MCF 10A (cell line): ENCODE measurements at regions not wholly inside any gene's neighbourhood (a gene's known extent, or its start where the extent isn't known, plus 50 kb on each side); places are given as distances from the start of the nearest gene placed in this dataset.

Experiments used
- BruUV-seq: library from RNA; stranded (reverse); fragments of 400-500 nt; replicated peaks from 2 replicates; lab custom pipeline; 2021; lab: Mats Ljungman, UMichigan
- CTCF ChIA-PET: fragments of 300-600 bp; sonication (Branson Sonifier 250); formaldehyde crosslinking; extraction: SDS; loops from one replicate; lab custom pipeline; 2021; ENCODE audit warnings: antibody characterized with exemption, inconsistent platforms; lab: Yijun Ruan, JAX
- POLR2A ChIA-PET: fragments of 300-600, 350-650 bp; sonication (Branson Sonifier 250); formaldehyde crosslinking; extraction: SDS; loops from one replicate; lab custom pipeline; 2020; ENCODE audit warnings: antibody characterized with exemption, inconsistent platforms; lab: Yijun Ruan, JAX
- DNase-seq: peaks from one replicate; pipeline ENCODE4 v3.0.0-alpha.2; 2018; ENCODE audit not compliant: unreplicated experiment
- H3K27ac Mint-ChIP-seq: one replicate; pipeline ENCODE4 v1.8.0; 2022; ENCODE audit warnings: mild to moderate bottlenecking, low read depth, mixed read lengths; ENCODE audit not compliant: unreplicated experiment
- H3K27me3 Mint-ChIP-seq: one replicate; pipeline ENCODE4 v1.8.0; 2022; ENCODE audit warnings: mixed read lengths; ENCODE audit not compliant: insufficient read depth, unreplicated experiment
- H3K36me3 Mint-ChIP-seq: one replicate; pipeline ENCODE4 v1.8.0; 2022; ENCODE audit warnings: mild to moderate bottlenecking, moderate library complexity, mixed read lengths; ENCODE audit not compliant: insufficient read depth, unreplicated experiment
- H3K4me1 Mint-ChIP-seq: one replicate; pipeline ENCODE4 v1.8.0; 2022; ENCODE audit warnings: mixed read lengths; ENCODE audit not compliant: insufficient read depth, unreplicated experiment
- H3K4me3 Mint-ChIP-seq: one replicate; pipeline ENCODE4 v1.8.0; 2022; ENCODE audit warnings: mild to moderate bottlenecking, moderate library complexity, mixed read lengths; ENCODE audit not compliant: unreplicated experiment
- H3K9me3 Mint-ChIP-seq: one replicate; pipeline ENCODE4 v1.8.0; 2022; ENCODE audit warnings: mixed read lengths; ENCODE audit not compliant: unreplicated experiment
- CTCF ChIP-seq: fragments of 200-600 bp; IDR thresholded peaks from one replicate; pipeline ENCODE4 v1.8.0; 2022; ENCODE audit warnings: antibody characterized with exemption, mild to moderate bottlenecking; ENCODE audit not compliant: unreplicated experiment
- intact Hi-C: fragments of 100-400 bp; cut with micrococcal nuclease; formaldehyde crosslinking; loops from 2 replicates; pipeline ENCODE4 v1.14.1; 2022

DNA sequence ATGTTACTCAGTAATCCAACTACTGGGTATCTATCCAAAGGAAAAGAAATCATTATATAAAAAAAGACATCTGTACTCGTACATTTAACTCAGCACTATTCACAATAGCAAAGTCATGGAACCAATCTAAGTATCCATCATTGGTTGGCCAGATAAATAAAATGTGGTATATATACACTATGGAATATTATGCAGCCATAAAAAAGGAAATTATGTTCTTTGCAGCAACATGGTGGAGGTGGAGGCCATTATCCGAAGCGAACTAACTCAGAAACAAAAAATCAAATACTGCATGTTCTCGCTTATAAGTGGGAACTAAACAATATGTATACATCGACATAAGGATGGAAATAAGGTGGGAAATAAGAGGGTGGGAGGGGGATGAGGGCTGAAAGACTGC is 56.2 kb upstream of the ANTXRL start:
- Mint-ChIP-seq H3K27me3 (peaks cover 22% of the 10 kb centered on the region), H3K4me3 (no peak overlapping the region), H3K27ac (no peak overlapping the region), H3K9me3 (no peaks in the 10 kb centered on the region), H3K36me3 (no peaks in the 10 kb centered on the region), H3K4me1 (no peaks in the 10 kb centered on the region)
- DNase-seq, result no peak
- CTCF ChIA-PET, result interaction anchor here (1.4 kb wide), 1 partner anchor 94 kb away, joined by 5 read pairs; no protein-coding TSS in a partner anchor
- no TSS peak for BruUV-seq
- no peak for TF ChIP-seq CTCF
- POLR2A ChIA-PET, result interaction anchor here (1.3 kb wide), 1 partner anchor 44 kb away, joined by 3 read pairs; no protein-coding TSS in a partner anchor
- intact Hi-C loops, result no loop called here

GRCh38 chr10:46231087-46231486 is 55.7 kb upstream of the ANTXRL start:
- no TSS peak for BruUV-seq
- intact Hi-C loops, result no loop called here
- ChIA-PET POLR2A (no interaction called here), CTCF (interaction anchor here (0.9 to 1.4 kb wide), 2 partner anchors 94 to 334 kb away, joined by 3 to 5 read pairs; no protein-coding TSS in a partner anchor)
- Mint-ChIP-seq H3K27me3 (peaks cover 25% of the 10 kb centered on the region), H3K9me3 (no peaks in the 10 kb centered on the region), H3K4me1 (no peaks in the 10 kb centered on the region), H3K27ac (no peak overlapping the region), H3K4me3 (no peak overlapping the region), H3K36me3 (no peaks in the 10 kb centered on the region)
- no peak for TF ChIP-seq CTCF
- no peak for DNase-seq

DNA sequence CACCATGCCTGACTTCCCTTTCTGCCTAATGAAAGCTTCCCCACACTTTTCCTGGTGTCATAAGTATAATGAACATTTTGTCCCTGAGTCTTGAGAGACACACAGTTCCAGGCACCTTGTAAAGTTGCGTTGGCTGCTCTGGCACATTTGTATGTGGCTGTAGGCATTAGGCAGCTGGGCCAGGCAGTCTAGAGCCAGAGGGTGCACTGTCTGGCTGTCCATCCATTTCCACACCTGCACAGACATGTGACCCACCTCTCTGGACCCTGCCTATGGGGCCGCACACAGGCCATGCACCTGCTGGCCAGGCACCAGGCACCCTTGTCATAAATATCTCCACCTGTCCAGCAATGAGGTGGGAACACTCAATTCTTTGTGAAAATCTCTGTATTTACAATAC is 54.7 kb upstream of the ANTXRL start:
- TF ChIP-seq CTCF, result no peak
- Mint-ChIP-seq H3K36me3 (no peaks in the 10 kb centered on the region), H3K9me3 (no peaks in the 10 kb centered on the region), H3K27ac (no peak overlapping the region), H3K27me3 (peaks cover 21% of the 10 kb centered on the region), H3K4me3 (no peak overlapping the region), H3K4me1 (no peaks in the 10 kb centered on the region)
- intact Hi-C loops, result no loop called here
- DNase-seq, result no peak
- ChIA-PET POLR2A (interaction anchor here (0.6 kb wide), 1 partner anchor 49 kb away, joined by 4 read pairs; no protein-coding TSS in a partner anchor), CTCF (interaction anchor here (1.1 to 1.4 kb wide), 2 partner anchors 22 to 93 kb away, joined by 5 to 6 read pairs; no protein-coding TSS in a partner anchor)
- no TSS peak for BruUV-seq

DNA sequence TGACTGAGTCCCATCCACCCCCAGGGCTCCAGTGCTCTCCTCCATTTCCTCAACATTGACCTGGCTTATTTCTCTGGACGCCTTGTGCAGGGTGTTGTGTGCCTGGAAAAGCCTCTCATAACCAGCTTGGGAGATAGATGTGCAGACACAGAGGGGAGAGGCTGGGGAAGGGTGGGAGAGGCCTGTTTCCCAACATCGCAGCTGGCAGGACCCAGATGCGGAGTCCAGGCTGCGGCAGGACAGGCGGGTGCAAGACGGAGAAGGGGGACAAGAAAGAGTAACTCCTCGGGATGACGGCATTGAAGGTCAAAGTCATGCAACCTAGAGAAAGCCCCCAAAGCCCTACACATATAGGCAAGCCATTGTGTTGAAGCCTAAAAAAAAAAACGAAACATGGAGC is 54.1 kb upstream of the ANTXRL start:
- no TSS peak for BruUV-seq
- Mint-ChIP-seq H3K4me1 (no peaks in the 10 kb centered on the region), H3K27me3 (peaks cover 15% of the 10 kb centered on the region), H3K36me3 (no peaks in the 10 kb centered on the region), H3K27ac (no peak overlapping the region), H3K9me3 (no peaks in the 10 kb centered on the region), H3K4me3 (no peak overlapping the region)
- intact Hi-C loops, result no loop called here
- no peak for TF ChIP-seq CTCF
- POLR2A ChIA-PET, result no interaction called here
- CTCF ChIA-PET, result interaction anchor here (1.1 kb wide), 1 partner anchor 22 kb away, joined by 6 read pairs; no protein-coding TSS in a partner anchor
- DNase-seq, result no peak
